GM23338 (cell line): ENCODE measurements at regions not wholly inside any gene's neighbourhood (a gene's known extent, or its start where the extent isn't known, plus 50 kb on each side); places are given as distances from the start of the nearest gene placed in this dataset.

Experiments used
- ATAC-seq: fragments of 200-7000 bp; cut with Tn5 transposase; 3 replicates; pipeline ENCODE4 v1.9.1; 2020
- DNase-seq: peaks from one replicate; pipeline ENCODE4 v3.0.0-alpha.2; 2015; ENCODE audit warnings: low spot score
- H2AFZ ChIP-seq: fragments of 200-600 bp; sonication (generic); 2 replicates; pipeline ENCODE4 v1.8.0; 2016; ENCODE audit warnings: antibody characterized with exemption, mild to moderate bottlenecking, moderate library complexity
- H3F3A ChIP-seq: fragments of 200-600 bp; sonication (generic); replicated peaks from 2 replicates; pipeline ENCODE4 v1.8.0; 2017; ENCODE audit warnings: antibody characterized with exemption, mixed run types, low read depth
- H3K27ac ChIP-seq: fragments of 200-600 bp; sonication (generic); 2 replicates; pipeline ENCODE4 v1.6.1; 2016; ENCODE audit warnings: low read depth
- H3K27me3 ChIP-seq: fragments of 200-600 bp; sonication (generic); 2 replicates; pipeline ENCODE4 v1.8.0; 2016; ENCODE audit warnings: mild to moderate bottlenecking, mixed run types, moderate library complexity; ENCODE audit not compliant: insufficient read depth
- H3K36me3 ChIP-seq: fragments of 200-600 bp; sonication (generic); 2 replicates; pipeline ENCODE4 v1.8.0; 2016; ENCODE audit warnings: mild to moderate bottlenecking; ENCODE audit not compliant: insufficient read depth
- H3K4me1 ChIP-seq: fragments of 200-600 bp; sonication (generic); 2 replicates; pipeline ENCODE4 v1.8.0; 2016; ENCODE audit warnings: mild to moderate bottlenecking, moderate library complexity; ENCODE audit not compliant: insufficient read depth
- H3K4me2 ChIP-seq: fragments of 200-600 bp; sonication (generic); 2 replicates; pipeline ENCODE4 v1.7.1; 2017; ENCODE audit warnings: mixed run types
- H3K4me3 ChIP-seq: fragments of 200-600 bp; sonication (generic); 2 replicates; pipeline ENCODE4 v1.6.1; 2016; ENCODE audit warnings: mixed run types
- H3K79me2 ChIP-seq: fragments of 200-600 bp; sonication (generic); replicated peaks from 2 replicates; pipeline ENCODE4 v1.8.0; 2017; ENCODE audit warnings: mild to moderate bottlenecking; ENCODE audit not compliant: insufficient read depth
- H3K9me2 ChIP-seq: fragments of 200-600 bp; sonication (generic); 2 replicates; pipeline ENCODE4 v1.8.0; 2017; ENCODE audit not compliant: insufficient read depth
- H4K20me1 ChIP-seq: fragments of 200-600 bp; sonication (generic); replicated peaks from 2 replicates; pipeline ENCODE4 v1.8.0; 2017; ENCODE audit warnings: mild to moderate bottlenecking; ENCODE audit not compliant: insufficient read depth
- H3K27ac Mint-ChIP-seq: 2 replicates; pipeline ENCODE4 v1.8.0; 2020; ENCODE audit warnings: inconsistent platforms, mild to moderate bottlenecking, moderate library complexity, mixed read lengths
- H3K27me3 Mint-ChIP-seq: 3 replicates; pipeline ENCODE4 v1.8.0; 2022; ENCODE audit warnings: low read depth, mild to moderate bottlenecking, moderate library complexity, mixed read lengths, inconsistent platforms; ENCODE audit not compliant: insufficient read depth, poor library complexity
- H3K36me3 Mint-ChIP-seq: 3 replicates; pipeline ENCODE4 v1.8.0; 2021; ENCODE audit warnings: low read depth, mild to moderate bottlenecking, inconsistent platforms, moderate library complexity, mixed read lengths
- H3K4me1 Mint-ChIP-seq: 3 replicates; pipeline ENCODE4 v1.8.0; 2020; ENCODE audit warnings: mild to moderate bottlenecking, inconsistent platforms, mixed read lengths
- H3K4me3 Mint-ChIP-seq: 3 replicates; pipeline ENCODE4 v1.8.0; 2021; ENCODE audit warnings: moderate library complexity, mild to moderate bottlenecking, inconsistent platforms, mixed read lengths
- H3K9me3 Mint-ChIP-seq: 3 replicates; pipeline ENCODE4 v1.8.0; 2020; ENCODE audit warnings: moderate library complexity, mild to moderate bottlenecking, inconsistent platforms, mixed read lengths
- EZH2 ChIP-seq: fragments of 200-600 bp; sonication (generic); IDR thresholded peaks from one replicate; pipeline ENCODE4 v1.8.0; 2017; ENCODE audit warnings: antibody characterized with exemption, mild to moderate bottlenecking, low read depth; ENCODE audit not compliant: unreplicated experiment
- NANOG ChIP-seq: IDR thresholded peaks from 2 replicates; pipeline ENCODE4 v1.6.1; 2016; ENCODE audit warnings: antibody characterized with exemption, borderline replicate concordance
- STAT1 ChIP-seq: IDR thresholded peaks from one replicate; pipeline ENCODE4 v1.6.1; 2016; ENCODE audit warnings: antibody characterized with exemption; ENCODE audit not compliant: unreplicated experiment
- ZNF114 ChIP-seq: fragments of 250-450 bp; sonication (Bioruptor Pico); IDR thresholded peaks from 2 replicates; pipeline ENCODE4 v1.5.0; 2020; ENCODE audit warnings: mild to moderate bottlenecking, moderate library complexity
- ZNF331 ChIP-seq: fragments of 250-450 bp; sonication (Bioruptor Pico); IDR thresholded peaks from 2 replicates; pipeline ENCODE4 v1.5.0; 2020; ENCODE audit warnings: low read depth, mild to moderate bottlenecking, moderate library complexity
- ZNF462 ChIP-seq: fragments of 250-450 bp; sonication (Bioruptor Pico); IDR thresholded peaks from 2 replicates; pipeline ENCODE4 v1.5.0; 2020; ENCODE audit warnings: mild to moderate bottlenecking, moderate library complexity
- TF ChIP-seq, protein P1 (sequence below): IDR thresholded peaks from one replicate; pipeline ENCODE4 v1.6.1; 2018; ENCODE audit warnings: antibody characterized with exemption; ENCODE audit not compliant: unreplicated experiment
- TF ChIP-seq, protein P2 (sequence below), 2 experiments: fragments of 200-600 bp in 1 of 2; sonication (generic) in 1 of 2; conservative IDR thresholded peaks; 2 replicates each; pipeline versions ENCODE4 v1.5.1 to v1.6.1; 2016 to 2017; ENCODE audit warnings: antibody characterized with exemption in 2 of 2, low read depth in 2 of 2, mild to moderate bottlenecking in 2 of 2, moderate library complexity in 1 of 2
- TF ChIP-seq, protein P3 (sequence below): IDR thresholded peaks from 2 replicates; pipeline ENCODE4 v1.6.1; 2016; ENCODE audit warnings: antibody characterized with exemption

GRCh38 chr12:58254463-58255100 lies 313.2 kb downstream of the ATP23 start (continued):
- TF ChIP-seq, protein P1, sequence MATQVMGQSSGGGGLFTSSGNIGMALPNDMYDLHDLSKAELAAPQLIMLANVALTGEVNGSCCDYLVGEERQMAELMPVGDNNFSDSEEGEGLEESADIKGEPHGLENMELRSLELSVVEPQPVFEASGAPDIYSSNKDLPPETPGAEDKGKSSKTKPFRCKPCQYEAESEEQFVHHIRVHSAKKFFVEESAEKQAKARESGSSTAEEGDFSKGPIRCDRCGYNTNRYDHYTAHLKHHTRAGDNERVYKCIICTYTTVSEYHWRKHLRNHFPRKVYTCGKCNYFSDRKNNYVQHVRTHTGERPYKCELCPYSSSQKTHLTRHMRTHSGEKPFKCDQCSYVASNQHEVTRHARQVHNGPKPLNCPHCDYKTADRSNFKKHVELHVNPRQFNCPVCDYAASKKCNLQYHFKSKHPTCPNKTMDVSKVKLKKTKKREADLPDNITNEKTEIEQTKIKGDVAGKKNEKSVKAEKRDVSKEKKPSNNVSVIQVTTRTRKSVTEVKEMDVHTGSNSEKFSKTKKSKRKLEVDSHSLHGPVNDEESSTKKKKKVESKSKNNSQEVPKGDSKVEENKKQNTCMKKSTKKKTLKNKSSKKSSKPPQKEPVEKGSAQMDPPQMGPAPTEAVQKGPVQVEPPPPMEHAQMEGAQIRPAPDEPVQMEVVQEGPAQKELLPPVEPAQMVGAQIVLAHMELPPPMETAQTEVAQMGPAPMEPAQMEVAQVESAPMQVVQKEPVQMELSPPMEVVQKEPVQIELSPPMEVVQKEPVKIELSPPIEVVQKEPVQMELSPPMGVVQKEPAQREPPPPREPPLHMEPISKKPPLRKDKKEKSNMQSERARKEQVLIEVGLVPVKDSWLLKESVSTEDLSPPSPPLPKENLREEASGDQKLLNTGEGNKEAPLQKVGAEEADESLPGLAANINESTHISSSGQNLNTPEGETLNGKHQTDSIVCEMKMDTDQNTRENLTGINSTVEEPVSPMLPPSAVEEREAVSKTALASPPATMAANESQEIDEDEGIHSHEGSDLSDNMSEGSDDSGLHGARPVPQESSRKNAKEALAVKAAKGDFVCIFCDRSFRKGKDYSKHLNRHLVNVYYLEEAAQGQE: no peak
- no peak for TF ChIP-seq STAT1

GRCh38 chr12:58262796-58263195 lies 321.4 kb downstream of the ATP23 start:
- Mint-ChIP-seq H3K27me3 (no peaks in the 10 kb centered on the region), H3K4me3 (no peak overlapping the region), H3K36me3 (no peaks in the 10 kb centered on the region), H3K4me1 (no peaks in the 10 kb centered on the region), H3K9me3 (no peaks in the 10 kb centered on the region), H3K27ac (peak overlapping the region; percentile 74)
- Histone ChIP-seq H3K36me3 (no peaks in the 10 kb centered on the region), H3F3A (no peaks in the 10 kb centered on the region), H2AFZ (peak overlapping the region; percentile 85; the same call in 1 of the 2 replicates), H3K27me3 (no peaks in the 10 kb centered on the region), H4K20me1 (no peaks in the 10 kb centered on the region), H3K4me3 (no peak overlapping the region), H3K4me2 (no peak overlapping the region), H3K4me1 (no peaks in the 10 kb centered on the region), H3K79me2 (no peaks in the 10 kb centered on the region), H3K27ac (no peak overlapping the region), H3K9me2 (peaks cover 12% of the 10 kb centered on the region; the same call in 1 of the 2 replicates)
- ATAC-seq (no peak), DNase-seq (no peak)
- no peak for TF ChIP-seq NANOG
- no peak for TF ChIP-seq ZNF114
- TF ChIP-seq, protein P2, sequence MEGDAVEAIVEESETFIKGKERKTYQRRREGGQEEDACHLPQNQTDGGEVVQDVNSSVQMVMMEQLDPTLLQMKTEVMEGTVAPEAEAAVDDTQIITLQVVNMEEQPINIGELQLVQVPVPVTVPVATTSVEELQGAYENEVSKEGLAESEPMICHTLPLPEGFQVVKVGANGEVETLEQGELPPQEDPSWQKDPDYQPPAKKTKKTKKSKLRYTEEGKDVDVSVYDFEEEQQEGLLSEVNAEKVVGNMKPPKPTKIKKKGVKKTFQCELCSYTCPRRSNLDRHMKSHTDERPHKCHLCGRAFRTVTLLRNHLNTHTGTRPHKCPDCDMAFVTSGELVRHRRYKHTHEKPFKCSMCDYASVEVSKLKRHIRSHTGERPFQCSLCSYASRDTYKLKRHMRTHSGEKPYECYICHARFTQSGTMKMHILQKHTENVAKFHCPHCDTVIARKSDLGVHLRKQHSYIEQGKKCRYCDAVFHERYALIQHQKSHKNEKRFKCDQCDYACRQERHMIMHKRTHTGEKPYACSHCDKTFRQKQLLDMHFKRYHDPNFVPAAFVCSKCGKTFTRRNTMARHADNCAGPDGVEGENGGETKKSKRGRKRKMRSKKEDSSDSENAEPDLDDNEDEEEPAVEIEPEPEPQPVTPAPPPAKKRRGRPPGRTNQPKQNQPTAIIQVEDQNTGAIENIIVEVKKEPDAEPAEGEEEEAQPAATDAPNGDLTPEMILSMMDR (conservative IDR thresholded peaks at IDR 0.05; ENCODE audit: low read depth in 2 of 2): no peak
- TF ChIP-seq ZNF331 (CRISPR knock-in tag): no peak
- TF ChIP-seq, protein P3, sequence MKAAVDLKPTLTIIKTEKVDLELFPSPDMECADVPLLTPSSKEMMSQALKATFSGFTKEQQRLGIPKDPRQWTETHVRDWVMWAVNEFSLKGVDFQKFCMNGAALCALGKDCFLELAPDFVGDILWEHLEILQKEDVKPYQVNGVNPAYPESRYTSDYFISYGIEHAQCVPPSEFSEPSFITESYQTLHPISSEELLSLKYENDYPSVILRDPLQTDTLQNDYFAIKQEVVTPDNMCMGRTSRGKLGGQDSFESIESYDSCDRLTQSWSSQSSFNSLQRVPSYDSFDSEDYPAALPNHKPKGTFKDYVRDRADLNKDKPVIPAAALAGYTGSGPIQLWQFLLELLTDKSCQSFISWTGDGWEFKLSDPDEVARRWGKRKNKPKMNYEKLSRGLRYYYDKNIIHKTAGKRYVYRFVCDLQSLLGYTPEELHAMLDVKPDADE: no peak
- no peak for TF ChIP-seq EZH2
- no peak for TF ChIP-seq ZNF462 (CRISPR knock-in tag)
- no peak for TF ChIP-seq STAT1
